Endothelial cell of umbilical vein (primary cell): ENCODE measurements at regions not wholly inside any gene's neighbourhood (a gene's known extent, or its start where the extent isn't known, plus 50 kb on each side); places are given as distances from the start of the nearest gene placed in this dataset.

ENCODE experiments used
- EZH2 ChIP-seq: IDR thresholded peaks from 2 replicates; pipeline ENCODE4 v1.6.1; 2012; ENCODE audit warnings: borderline replicate concordance, low read depth, mild to moderate bottlenecking, moderate library complexity, low read length, inconsistent platforms; ENCODE audit not compliant: severe bottlenecking
- POLR2A ChIP-seq: IDR thresholded peaks from 2 replicates; pipeline ENCODE4 v1.6.1; 2012; ENCODE audit warnings: low read depth, mild to moderate bottlenecking, control low read depth, low read length
- POLR2AphosphoS5 ChIP-seq: IDR thresholded peaks from 2 replicates; pipeline ENCODE4 v1.6.1; 2012; ENCODE audit warnings: low read depth, mild to moderate bottlenecking, control low read depth, low read length, moderate library complexity; ENCODE audit not compliant: insufficient read depth
- TF ChIP-seq, protein P1 (sequence below), 2 donors: IDR thresholded peaks; 1 replicate in 1 of 2; 2 replicates in 1 of 2; pipeline ENCODE4 v1.5.1; 2011; ENCODE audit warnings: low read length in 2 of 2, mild to moderate bottlenecking in 2 of 2, moderate library complexity in 2 of 2, control low read depth in 1 of 2, inconsistent platforms in 1 of 2, low read depth in 1 of 2; ENCODE audit not compliant: insufficient read depth in 1 of 2; ENCODE audit errors: extremely low read depth in 1 of 2
- TF ChIP-seq, protein P2 (sequence below): IDR thresholded peaks from 2 replicates; pipeline ENCODE4 v1.6.1; 2011; ENCODE audit not compliant: insufficient read depth, insufficient read length

DNA sequence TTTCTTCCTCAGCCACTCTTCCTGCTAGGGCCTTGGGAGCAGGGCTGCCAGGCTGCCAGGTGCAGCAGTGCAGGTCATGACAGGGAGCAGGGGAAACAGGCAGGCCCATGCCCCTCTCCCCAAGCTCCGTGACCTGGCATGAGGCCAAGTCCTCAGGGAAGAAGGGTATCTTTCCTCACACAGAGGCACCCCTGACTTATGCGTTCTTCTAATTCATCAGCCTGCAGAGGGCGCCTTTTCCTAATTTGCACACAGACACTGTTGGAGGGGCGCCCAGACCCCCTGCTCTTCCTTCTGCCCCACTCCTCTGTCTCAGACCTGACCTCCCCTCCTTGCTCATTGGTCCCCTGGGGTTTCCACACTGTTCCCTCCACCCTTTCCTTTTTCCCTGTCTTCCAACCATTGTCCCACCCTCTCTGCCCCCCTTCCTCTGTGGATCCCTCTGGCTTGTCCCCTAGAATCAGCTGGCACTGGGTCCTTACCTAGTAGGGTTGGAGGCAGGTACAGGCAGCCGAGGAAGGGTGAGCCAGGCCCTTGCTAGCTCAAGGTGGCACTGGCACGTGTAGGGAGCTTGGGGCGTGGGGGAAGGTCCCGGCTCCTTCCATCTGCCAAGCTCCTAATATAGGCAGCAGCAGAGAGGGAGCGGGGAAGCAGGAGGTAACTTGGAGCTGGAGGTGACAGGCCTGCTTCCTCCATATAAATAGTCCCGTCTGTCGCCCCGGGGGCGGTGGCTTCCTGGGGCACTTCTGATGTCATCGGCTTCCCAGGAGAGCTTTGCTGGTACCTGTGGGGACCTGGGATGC is 154.9 kb upstream of the MLN start:
- no peak for TF ChIP-seq POLR2A
- TF ChIP-seq, protein P1, sequence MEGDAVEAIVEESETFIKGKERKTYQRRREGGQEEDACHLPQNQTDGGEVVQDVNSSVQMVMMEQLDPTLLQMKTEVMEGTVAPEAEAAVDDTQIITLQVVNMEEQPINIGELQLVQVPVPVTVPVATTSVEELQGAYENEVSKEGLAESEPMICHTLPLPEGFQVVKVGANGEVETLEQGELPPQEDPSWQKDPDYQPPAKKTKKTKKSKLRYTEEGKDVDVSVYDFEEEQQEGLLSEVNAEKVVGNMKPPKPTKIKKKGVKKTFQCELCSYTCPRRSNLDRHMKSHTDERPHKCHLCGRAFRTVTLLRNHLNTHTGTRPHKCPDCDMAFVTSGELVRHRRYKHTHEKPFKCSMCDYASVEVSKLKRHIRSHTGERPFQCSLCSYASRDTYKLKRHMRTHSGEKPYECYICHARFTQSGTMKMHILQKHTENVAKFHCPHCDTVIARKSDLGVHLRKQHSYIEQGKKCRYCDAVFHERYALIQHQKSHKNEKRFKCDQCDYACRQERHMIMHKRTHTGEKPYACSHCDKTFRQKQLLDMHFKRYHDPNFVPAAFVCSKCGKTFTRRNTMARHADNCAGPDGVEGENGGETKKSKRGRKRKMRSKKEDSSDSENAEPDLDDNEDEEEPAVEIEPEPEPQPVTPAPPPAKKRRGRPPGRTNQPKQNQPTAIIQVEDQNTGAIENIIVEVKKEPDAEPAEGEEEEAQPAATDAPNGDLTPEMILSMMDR (IDR thresholded peaks at IDR 0.05; ENCODE audit: extremely low read depth in 1 of 2, insufficient read depth in 1 of 2, low read depth in 1 of 2, low read length in 2 of 2): peak; percentile 21 to 24
- TF ChIP-seq, protein P2, sequence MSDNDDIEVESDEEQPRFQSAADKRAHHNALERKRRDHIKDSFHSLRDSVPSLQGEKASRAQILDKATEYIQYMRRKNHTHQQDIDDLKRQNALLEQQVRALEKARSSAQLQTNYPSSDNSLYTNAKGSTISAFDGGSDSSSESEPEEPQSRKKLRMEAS: no peak
- TF ChIP-seq EZH2: no peak
- TF ChIP-seq POLR2AphosphoS5: no peak
